CD14-positive monocyte (primary cell): ENCODE measurements at regions not wholly inside any gene's neighbourhood (a gene's known extent, or its start where the extent isn't known, plus 50 kb on each side); places are given as distances from the start of the nearest gene placed in this dataset.
"Not testable (repeated sequence)": the region's sequence is repeated elsewhere in the genome, so short reads cannot be mapped to it uniquely, and the experiment has no call there.

Experiments used
- DNase-seq, 3 donors: peaks; one replicate each; pipeline ENCODE4 v3.0.0-alpha.2; 2011 to 2022
- H2AFZ ChIP-seq: 2 replicates; pipeline ENCODE4 v1.6.0; 2012; ENCODE audit warnings: mild to moderate bottlenecking, low read depth, low read length, inconsistent platforms; ENCODE audit not compliant: insufficient read depth, poor library complexity, severe bottlenecking
- H3K27ac ChIP-seq, 2 donors: 1 replicate in 1 of 2; 2 replicates in 1 of 2; pipeline ENCODE4 v1.5.1; 2012 to 2013; ENCODE audit warnings: low read length in 2 of 2, control low read depth in 1 of 2, inconsistent platforms in 1 of 2, low read depth in 1 of 2, mild to moderate bottlenecking in 1 of 2
- H3K27me3 ChIP-seq, 2 donors: one replicate each; pipeline versions ENCODE4 v1.6.0 to v1.6.1; 2011 to 2013; ENCODE audit warnings: low read length in 2 of 2; ENCODE audit not compliant: control insufficient read depth in 2 of 2, insufficient read depth in 2 of 2
- H3K36me3 ChIP-seq, 2 donors: replicated peaks in 1 of 2; 1 replicate in 1 of 2; 2 replicates in 1 of 2; pipeline versions ENCODE4 v1.5.1 to v1.6.1; 2012 to 2013; ENCODE audit warnings: low read length in 2 of 2, control low read depth in 1 of 2, inconsistent platforms in 1 of 2, mild to moderate bottlenecking in 1 of 2; ENCODE audit not compliant: insufficient read depth in 2 of 2, control insufficient read depth in 1 of 2
- H3K4me1 ChIP-seq, 2 donors: 1 replicate in 1 of 2; 2 replicates in 1 of 2; pipeline versions ENCODE4 v1.5.1 to v1.6.1; 2012 to 2013; ENCODE audit warnings: low read length in 2 of 2, control low read depth in 1 of 2, inconsistent platforms in 1 of 2, mild to moderate bottlenecking in 1 of 2, moderate library complexity in 1 of 2; ENCODE audit not compliant: insufficient read depth in 2 of 2, control insufficient read depth in 1 of 2
- H3K4me2 ChIP-seq: replicated peaks from 2 replicates; pipeline ENCODE3; 2012; ENCODE audit warnings: low read length, moderate library complexity, mild to moderate bottlenecking; ENCODE audit not compliant: poor library complexity, severe bottlenecking; ENCODE audit errors: extremely low read depth
- H3K4me3 ChIP-seq, 3 experiments: fragments of 200-600 bp in 1 of 3; sonication (generic) in 1 of 3; replicated peaks in 1 of 3; 1 replicate in 2 of 3; 2 replicates in 1 of 3; pipeline ENCODE4 v1.5.1; 2011 to 2013; ENCODE audit warnings: low read length in 3 of 3, mild to moderate bottlenecking in 3 of 3, control low read depth in 2 of 3, low read depth in 2 of 3, inconsistent platforms in 1 of 3, moderate library complexity in 1 of 3
- H3K79me2 ChIP-seq: 2 replicates; pipeline ENCODE4 v1.6.0; 2012; ENCODE audit warnings: mild to moderate bottlenecking, control low read depth, inconsistent platforms, low read length, moderate library complexity; ENCODE audit not compliant: insufficient read depth
- H3K9ac ChIP-seq: 2 replicates; pipeline ENCODE4 v1.6.0; 2017; ENCODE audit warnings: low read length, mild to moderate bottlenecking; ENCODE audit not compliant: insufficient read depth, poor library complexity, severe bottlenecking
- H3K9me3 ChIP-seq, 2 donors: replicated peaks in 1 of 2; 1 replicate in 1 of 2; 2 replicates in 1 of 2; pipeline versions ENCODE4 v1.5.1 to v1.6.1; 2012 to 2013; ENCODE audit warnings: low read length in 2 of 2, control low read depth in 1 of 2; ENCODE audit not compliant: control insufficient read depth in 1 of 2, insufficient read depth in 1 of 2
- H4K20me1 ChIP-seq: 2 replicates; pipeline ENCODE4 v1.6.0; 2012; ENCODE audit warnings: mild to moderate bottlenecking, low read length, control low read depth, moderate library complexity; ENCODE audit not compliant: insufficient read depth
- H3K27ac Mint-ChIP-seq, 7 donors: one replicate each; pipeline ENCODE4 v1.8.0; 2020; ENCODE audit warnings: mild to moderate bottlenecking in 7 of 7, mixed read lengths in 7 of 7, moderate library complexity in 6 of 7, inconsistent platforms in 2 of 7
- H3K27me3 Mint-ChIP-seq, 3 donors: one replicate each; pipeline ENCODE4 v1.8.0; 2021 to 2022; ENCODE audit warnings: low read depth in 3 of 3, mild to moderate bottlenecking in 3 of 3, mixed read lengths in 3 of 3, moderate library complexity in 3 of 3, inconsistent platforms in 1 of 3
- H3K36me3 Mint-ChIP-seq, 2 donors: one replicate each; pipeline ENCODE4 v1.8.0; 2020; ENCODE audit warnings: mixed read lengths in 2 of 2, inconsistent platforms in 1 of 2, mild to moderate bottlenecking in 1 of 2
- H3K4me1 Mint-ChIP-seq: one replicate; pipeline ENCODE4 v1.8.0; 2020; ENCODE audit warnings: mild to moderate bottlenecking, mixed read lengths
- H3K4me3 Mint-ChIP-seq, 2 donors: one replicate each; pipeline ENCODE4 v1.8.0; 2020; ENCODE audit warnings: mild to moderate bottlenecking in 2 of 2, mixed read lengths in 2 of 2, moderate library complexity in 1 of 2
- H3K9me3 Mint-ChIP-seq, 7 donors: one replicate each; pipeline ENCODE4 v1.8.0; 2020 to 2022; ENCODE audit warnings: mixed read lengths in 7 of 7, mild to moderate bottlenecking in 6 of 7, moderate library complexity in 6 of 7, inconsistent platforms in 2 of 7
- CTCF ChIP-seq: fragments of 200-600 bp; IDR thresholded peaks from one replicate; pipeline ENCODE4 v1.8.0; 2022; ENCODE audit warnings: antibody characterized with exemption, mild to moderate bottlenecking
- WGBS: methylation state at CpG from one replicate; pipeline ENCODE4 v1.1.5; 2013; ENCODE audit warnings: missing lambda C conversion rate; ENCODE audit not compliant: insufficient coverage; 5-methylcytosine and 5-hydroxymethylcytosine counted together
- intact Hi-C, 2 donors: fragments of 100-400 bp; cut with micrococcal nuclease; formaldehyde crosslinking; loops; one replicate each; pipeline versions ENCODE4 v1.15.0 to v1.15.1; 2023

DNA sequence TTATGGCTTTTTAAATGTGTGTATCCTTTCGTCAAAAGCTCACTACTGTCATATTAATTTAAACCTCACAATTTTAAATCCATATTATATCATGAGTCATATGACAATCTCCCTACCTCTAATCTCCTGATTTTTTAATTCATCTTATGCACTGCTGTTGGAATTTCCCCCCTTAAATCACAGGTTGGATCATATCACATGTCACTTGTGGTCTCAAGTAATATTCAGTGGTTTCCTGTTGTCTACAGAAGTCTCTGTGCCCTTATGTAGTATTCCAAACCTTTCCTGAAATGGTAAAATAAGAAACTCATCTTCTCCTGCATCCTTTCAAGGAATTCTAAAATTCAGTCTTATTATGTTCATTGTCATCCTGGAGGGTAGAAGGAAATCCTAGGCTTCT lies 116.0 kb upstream of the CBLB start:
- H3K9me3 ChIP-seq: no peaks in the 10 kb centered on the region
- Mint-ChIP-seq H3K4me3 (no peak overlapping the region), H3K27ac (no peak overlapping the region), H3K9me3 (peaks cover 0 to 12% (median 7%) of the 10 kb centered on the region in 7 donors), H3K4me1 (no peaks in the 10 kb centered on the region), H3K36me3 (no peaks in the 10 kb centered on the region), H3K27me3 (peaks cover 0 to 2% (median 0%) of the 10 kb centered on the region in 3 donors)
- DNase-seq: no peak
- no peaks in the 10 kb centered on the region for H3K4me1 ChIP-seq
- H3K4me2 ChIP-seq: no peak overlapping the region
- intact Hi-C loops: no loop called here
- no peak overlapping the region for H2AFZ ChIP-seq
- H3K36me3 ChIP-seq: no peaks in the 10 kb centered on the region
- H3K27ac ChIP-seq: no peak overlapping the region
- no peaks in the 10 kb centered on the region for H3K27me3 ChIP-seq
- no CpG with 5 or more reads among the region's 1 CpG for WGBS
- H3K9ac ChIP-seq: no peak overlapping the region
- H3K79me2 ChIP-seq: no peaks in the 10 kb centered on the region
- H4K20me1 ChIP-seq: no peaks in the 10 kb centered on the region
- H3K4me3 ChIP-seq: no peak overlapping the region
- no peak for TF ChIP-seq CTCF

GRCh38 chr3:105986343-105986742 lies 117.5 kb upstream of the CBLB start:
- H3K4me3 Mint-ChIP-seq, H3K4me1 ChIP-seq, H3K9ac ChIP-seq, H4K20me1 ChIP-seq, H3K36me3 ChIP-seq, H2AFZ ChIP-seq, H3K27me3 ChIP-seq, H3K27me3 Mint-ChIP-seq, H3K27ac ChIP-seq, H3K79me2 ChIP-seq, intact Hi-C loops, H3K4me3 ChIP-seq, H3K4me1 Mint-ChIP-seq, H3K9me3 ChIP-seq, DNase-seq, H3K4me2 ChIP-seq, H3K36me3 Mint-ChIP-seq, H3K27ac Mint-ChIP-seq: not testable (repeated sequence)
- H3K9me3 Mint-ChIP-seq: peaks cover 1 to 12% (median 7%) of the 10 kb centered on the region in 7 donors
- WGBS: 83% methylated on average over 1 of the region's 2 CpGs
